HepG2 (cell line): ENCODE measurements at regions not wholly inside any gene's neighbourhood (a gene's known extent, or its start where the extent isn't known, plus 50 kb on each side); places are given as distances from the start of the nearest gene placed in this dataset.

Experiments
- ATAC-seq: fragments of 200-7000 bp; cut with Tn5 transposase; 3 replicates; pipeline ENCODE4 v1.9.1; 2020; ENCODE audit warnings: mild to moderate bottlenecking, moderate library complexity
- BruUV-seq: library from RNA; stranded (reverse); fragments of 400-500 nt; replicated peaks from 2 replicates; lab custom pipeline; 2021; lab: Mats Ljungman, UMichigan
- CTCF ChIA-PET: fragments of 300-600 bp; formaldehyde crosslinking; extraction: SDS; loops from one replicate; lab custom pipeline; 2021; ENCODE audit warnings: low total read pairs, inconsistent platforms, low intra/inter-chr PET ratio; lab: Yijun Ruan, JAX
- POLR2A ChIA-PET: fragments of 350-600 bp; sonication (Branson Sonifier 250); formaldehyde crosslinking; loops from one replicate; lab custom pipeline; 2020; ENCODE audit warnings: antibody characterized with exemption, inconsistent platforms; lab: Yijun Ruan, JAX
- DNase-seq: peaks from one replicate; pipeline ENCODE4 v3.0.0-alpha.2; 2015; ENCODE audit warnings: low spot score
- FAIRE-seq: peaks from 3 replicates; lab custom pipeline; 2011; peaks lifted over from hg19 to GRCh38; lab: Jason Lieb, UNC
- H2AFZ ChIP-seq: one replicate; pipeline ENCODE4 v1.6.1; 2011; ENCODE audit warnings: low read length, inconsistent platforms
- H3K27ac ChIP-seq: fragments of 300-600 bp; 3 replicates; pipeline ENCODE4 v1.8.0; 2011; ENCODE audit warnings: mixed run types, mild to moderate bottlenecking, mixed read lengths, low read length, inconsistent platforms; ENCODE audit not compliant: insufficient read depth; ENCODE audit errors: extremely low read length
- H3K27me3 ChIP-seq, 2 experiments: fragments of 200-600 bp in 1 of 2; 2 replicates in 1 of 2; 3 replicates in 1 of 2; pipeline versions ENCODE4 v1.6.0 to v1.8.0; 2011; ENCODE audit warnings: low read length in 2 of 2, mild to moderate bottlenecking in 2 of 2, moderate library complexity in 2 of 2, inconsistent platforms in 1 of 2; ENCODE audit not compliant: insufficient read depth in 2 of 2, control insufficient read depth in 1 of 2
- H3K36me3 ChIP-seq, 2 experiments: fragments of 200-600 bp in 1 of 2; replicated peaks in 1 of 2; 2 replicates in 1 of 2; 3 replicates in 1 of 2; pipeline versions ENCODE4 v1.5.1 to v1.8.0; 2011; ENCODE audit warnings: low read length in 2 of 2, inconsistent platforms in 1 of 2; ENCODE audit not compliant: insufficient read depth in 2 of 2, control insufficient read depth in 1 of 2
- H3K4me1 ChIP-seq: 2 replicates; pipeline ENCODE4 v1.5.1; 2012; ENCODE audit warnings: low read length, inconsistent platforms; ENCODE audit not compliant: insufficient read depth
- H3K4me2 ChIP-seq: 2 replicates; pipeline ENCODE4 v1.6.0; 2011; ENCODE audit warnings: low read depth, low read length, inconsistent platforms
- H3K4me3 ChIP-seq, 3 experiments: fragments of 200-600 bp in 1 of 3; sonication (generic), shearing (Covaris generic) in 1 of 3; replicated peaks in 1 of 3; 2 replicates each; pipeline ENCODE4 v1.5.1; 2011 to 2016; ENCODE audit warnings: low read length in 3 of 3, inconsistent platforms in 2 of 3, low read depth in 2 of 3, mild to moderate bottlenecking in 2 of 3, control low read depth in 1 of 3, mixed read lengths in 1 of 3; ENCODE audit not compliant: insufficient read depth in 1 of 3
- H3K79me2 ChIP-seq: one replicate; pipeline ENCODE4 v1.6.1; 2011; ENCODE audit warnings: low read length, inconsistent platforms; ENCODE audit not compliant: insufficient read depth
- H3K9ac ChIP-seq: 2 replicates; pipeline ENCODE4 v1.6.0; 2011; ENCODE audit warnings: mild to moderate bottlenecking, low read depth, low read length, inconsistent platforms; ENCODE audit not compliant: insufficient read depth
- H3K9me3 ChIP-seq: 2 replicates; pipeline ENCODE4 v1.5.1; 2012; ENCODE audit warnings: mild to moderate bottlenecking, low read length
- H4K20me1 ChIP-seq: 2 replicates; pipeline ENCODE4 v1.6.0; 2011; ENCODE audit warnings: inconsistent platforms, mild to moderate bottlenecking, low read length, moderate library complexity; ENCODE audit not compliant: insufficient read depth
- CENPT ChIP-seq: sonication (generic); formaldehyde crosslinking; IDR thresholded peaks from 2 replicates; pipeline ENCODE4 v1.8.0; 2022; ENCODE audit warnings: low read depth, mild to moderate bottlenecking, moderate library complexity, missing genetic modification reagents
- CREB1 ChIP-seq, 2 experiments: fragments of 450-650 bp in 1 of 2; IDR thresholded peaks; 2 replicates each; pipeline ENCODE4 v1.6.1; 2016 to 2017; ENCODE audit warnings: control low read depth in 1 of 2, mild to moderate bottlenecking in 1 of 2, missing compliant biosample characterization in 1 of 2, missing genetic modification characterization in 1 of 2
- GZF1 ChIP-seq: sonication (generic); formaldehyde crosslinking; IDR thresholded peaks from 2 replicates; pipeline ENCODE4 v1.5.1; 2020; ENCODE audit warnings: mild to moderate bottlenecking, missing genetic modification reagents
- MAFG ChIP-seq: sonication (generic); formaldehyde crosslinking; IDR thresholded peaks from 2 replicates; pipeline ENCODE4 v1.5.1; 2020; ENCODE audit warnings: mild to moderate bottlenecking, missing genetic modification reagents
- MTA1 ChIP-seq: sonication (generic); formaldehyde crosslinking; IDR thresholded peaks from 2 replicates; pipeline ENCODE4 v1.4.0; 2020; ENCODE audit warnings: missing genetic modification reagents, mild to moderate bottlenecking, borderline replicate concordance
- MYC ChIP-seq: sonication (generic); formaldehyde crosslinking; IDR thresholded peaks from 2 replicates; pipeline ENCODE4 v1.9.0; 2021; ENCODE audit warnings: missing genetic modification reagents, borderline replicate concordance
- RBFOX2 ChIP-seq: fragments of 200-400 bp; formaldehyde crosslinking; IDR thresholded peaks from 2 replicates; pipeline ENCODE4 v1.6.1; 2017; ENCODE audit warnings: low read depth, mild to moderate bottlenecking, low read length
- ZFP36L2 ChIP-seq: sonication (generic); formaldehyde crosslinking; IDR thresholded peaks from 2 replicates; pipeline ENCODE4 v1.4.0; 2020; ENCODE audit warnings: missing genetic modification reagents
- ZNF3 ChIP-seq: IDR thresholded peaks from 2 replicates; pipeline ENCODE4 v1.7.0; 2017; ENCODE audit warnings: inconsistent platforms
- ZNF367 ChIP-seq: sonication (generic); formaldehyde crosslinking; IDR thresholded peaks from 2 replicates; pipeline ENCODE4 v1.4.0; 2020; ENCODE audit warnings: missing genetic modification reagents, borderline replicate concordance
- ZNF572 ChIP-seq: sonication (generic); formaldehyde crosslinking; IDR thresholded peaks from 2 replicates; pipeline ENCODE4 v1.5.1; 2020; ENCODE audit warnings: mild to moderate bottlenecking, missing genetic modification reagents
- WGBS: methylation state at CpG from one replicate; pipeline ENCODE4 v1.1.6; 2017; ENCODE audit warnings: low lambda C conversion rate; 5-methylcytosine and 5-hydroxymethylcytosine counted together
- in situ Hi-C: cut with HindIII; loops from 2 replicates; pipeline ENCODE4 v1.10.0; 2017; ENCODE audit warnings: low pct_unique_long_range_greater_than_20kb; ENCODE audit not compliant: extremely low pct_ligation_motif_present
- intact Hi-C: fragments of 100-400 bp; cut with micrococcal nuclease; formaldehyde crosslinking; loops from one replicate; pipeline ENCODE4 v1.10.0; 2022; ENCODE audit not compliant: unreplicated experiment
- TF ChIP-seq, protein P1 (sequence below): sonication (generic); formaldehyde crosslinking; IDR thresholded peaks from 2 replicates; pipeline ENCODE4 v1.5.0; 2020; ENCODE audit warnings: mild to moderate bottlenecking, missing genetic modification reagents
- TF ChIP-seq, protein P2 (sequence below): sonication (generic); formaldehyde crosslinking; IDR thresholded peaks from 2 replicates; pipeline ENCODE4 v1.8.1; 2023; ENCODE audit warnings: missing genetic modification reagents, mild to moderate bottlenecking, borderline replicate concordance
- TF ChIP-seq, protein P3 (sequence below): sonication (generic); formaldehyde crosslinking; IDR thresholded peaks from 2 replicates; pipeline ENCODE4 v1.8.0; 2022; ENCODE audit warnings: missing genetic modification reagents, mild to moderate bottlenecking, borderline replicate concordance

DNA sequence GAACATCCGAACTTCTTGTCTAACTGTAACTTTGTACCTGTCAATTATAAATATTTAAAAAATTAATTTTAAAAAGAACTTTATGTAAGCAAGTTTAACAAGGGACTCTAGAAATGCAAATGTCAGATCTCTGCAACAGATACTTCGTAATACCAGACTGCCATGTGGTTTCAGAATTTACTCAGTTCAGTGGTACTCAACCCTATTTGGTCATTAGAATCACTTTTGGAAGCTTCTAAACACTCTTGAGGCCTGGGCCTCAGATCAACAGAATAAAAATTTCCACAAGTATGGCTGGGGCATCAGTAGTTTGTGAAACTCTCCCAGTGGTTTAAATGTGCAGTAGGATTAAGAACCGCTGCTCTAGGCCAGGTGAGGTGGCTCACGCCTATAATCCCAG is 139.5 kb upstream of the SMYD2 start (continued):
- TF ChIP-seq, protein P1, sequence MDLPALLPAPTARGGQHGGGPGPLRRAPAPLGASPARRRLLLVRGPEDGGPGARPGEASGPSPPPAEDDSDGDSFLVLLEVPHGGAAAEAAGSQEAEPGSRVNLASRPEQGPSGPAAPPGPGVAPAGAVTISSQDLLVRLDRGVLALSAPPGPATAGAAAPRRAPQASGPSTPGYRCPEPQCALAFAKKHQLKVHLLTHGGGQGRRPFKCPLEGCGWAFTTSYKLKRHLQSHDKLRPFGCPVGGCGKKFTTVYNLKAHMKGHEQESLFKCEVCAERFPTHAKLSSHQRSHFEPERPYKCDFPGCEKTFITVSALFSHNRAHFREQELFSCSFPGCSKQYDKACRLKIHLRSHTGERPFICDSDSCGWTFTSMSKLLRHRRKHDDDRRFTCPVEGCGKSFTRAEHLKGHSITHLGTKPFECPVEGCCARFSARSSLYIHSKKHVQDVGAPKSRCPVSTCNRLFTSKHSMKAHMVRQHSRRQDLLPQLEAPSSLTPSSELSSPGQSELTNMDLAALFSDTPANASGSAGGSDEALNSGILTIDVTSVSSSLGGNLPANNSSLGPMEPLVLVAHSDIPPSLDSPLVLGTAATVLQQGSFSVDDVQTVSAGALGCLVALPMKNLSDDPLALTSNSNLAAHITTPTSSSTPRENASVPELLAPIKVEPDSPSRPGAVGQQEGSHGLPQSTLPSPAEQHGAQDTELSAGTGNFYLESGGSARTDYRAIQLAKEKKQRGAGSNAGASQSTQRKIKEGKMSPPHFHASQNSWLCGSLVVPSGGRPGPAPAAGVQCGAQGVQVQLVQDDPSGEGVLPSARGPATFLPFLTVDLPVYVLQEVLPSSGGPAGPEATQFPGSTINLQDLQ (CRISPR knock-in tag) = no peak
- TF ChIP-seq GZF1 (CRISPR knock-in tag) (no peak), MAFG (CRISPR knock-in tag) (no peak), RBFOX2 (no peak)
- TF ChIP-seq, all 625 proteins: peak for 0

DNA sequence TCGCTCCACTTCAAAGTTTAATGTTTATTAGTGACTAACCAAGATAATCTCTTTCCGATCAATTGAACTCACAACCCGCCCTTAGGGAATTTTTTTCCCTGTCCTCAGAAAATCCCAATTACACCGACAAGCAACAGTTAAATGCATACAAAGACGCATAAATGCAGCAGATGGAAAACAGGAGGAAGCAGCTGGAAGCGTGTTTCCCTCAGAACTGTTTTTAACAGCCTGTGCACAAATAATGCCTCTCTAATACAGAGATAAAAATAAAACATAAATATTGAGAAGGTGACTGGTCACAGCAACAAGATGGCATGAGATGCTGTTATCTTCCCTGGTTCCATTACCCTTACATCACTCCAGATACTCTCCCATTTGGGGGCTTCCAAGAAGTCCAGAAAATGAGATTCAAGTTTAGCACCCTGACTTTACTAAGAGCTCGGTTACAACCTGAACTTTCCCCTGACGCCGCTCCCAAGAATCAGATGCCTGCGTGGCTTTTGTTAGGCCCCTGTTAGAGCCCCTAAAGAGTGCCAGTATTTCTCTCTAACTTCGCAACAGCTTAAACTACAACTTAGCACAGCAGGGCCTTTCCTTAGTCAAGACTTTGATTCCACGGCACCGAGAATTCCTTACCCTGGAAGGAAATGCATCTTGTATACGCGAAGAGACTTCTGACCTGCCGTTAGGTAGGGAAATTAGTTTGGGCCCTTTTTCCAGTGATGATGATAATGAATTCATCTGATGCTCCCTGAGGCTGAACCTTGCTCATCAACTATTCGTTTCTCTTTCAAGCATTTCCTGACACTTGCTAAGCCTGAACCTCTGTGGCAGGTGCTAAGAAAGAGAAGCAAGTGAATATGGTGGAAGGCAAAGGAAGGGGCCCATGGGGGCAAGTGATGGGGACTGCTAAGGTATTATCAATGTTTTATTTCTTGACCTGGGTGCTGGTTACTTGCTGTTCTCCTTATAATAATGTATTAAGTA is 137.7 kb upstream of the SMYD2 start:
- CTCF ChIA-PET = no interaction called here
- TF ChIP-seq ZNF572 (no peak), ZNF367 (CRISPR knock-in tag) (no peak), MTA1 (CRISPR knock-in tag) (no peak), CREB1 (IDR thresholded peaks at IDR 0.05) (no peak), CREB1 (CRISPR knock-in tag; IDR thresholded peaks at IDR 0.05) (no peak), CENPT (CRISPR knock-in tag) (no peak), MYC (CRISPR knock-in tag) (no peak), ZFP36L2 (no peak), ZNF3 (CRISPR knock-in tag) (no peak)
- TF ChIP-seq, protein P2, sequence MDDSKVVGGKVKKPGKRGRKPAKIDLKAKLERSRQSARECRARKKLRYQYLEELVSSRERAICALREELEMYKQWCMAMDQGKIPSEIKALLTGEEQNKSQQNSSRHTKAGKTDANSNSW (CRISPR knock-in tag) = no peak
- TF ChIP-seq, protein P3, sequence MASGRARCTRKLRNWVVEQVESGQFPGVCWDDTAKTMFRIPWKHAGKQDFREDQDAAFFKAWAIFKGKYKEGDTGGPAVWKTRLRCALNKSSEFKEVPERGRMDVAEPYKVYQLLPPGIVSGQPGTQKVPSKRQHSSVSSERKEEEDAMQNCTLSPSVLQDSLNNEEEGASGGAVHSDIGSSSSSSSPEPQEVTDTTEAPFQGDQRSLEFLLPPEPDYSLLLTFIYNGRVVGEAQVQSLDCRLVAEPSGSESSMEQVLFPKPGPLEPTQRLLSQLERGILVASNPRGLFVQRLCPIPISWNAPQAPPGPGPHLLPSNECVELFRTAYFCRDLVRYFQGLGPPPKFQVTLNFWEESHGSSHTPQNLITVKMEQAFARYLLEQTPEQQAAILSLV (CRISPR knock-in tag) = no peak
- no TSS peak for BruUV-seq
- POLR2A ChIA-PET = no interaction called here
- Histone ChIP-seq H2AFZ (no peak overlapping the region), H3K27me3 (peaks cover 0 to 9% of the 10 kb centered on the region in 2 experiments; a peak in 2 of 5 replicates), H3K4me3 (no peak overlapping the region), H3K27ac (no peak overlapping the region), H3K9me3 (no peaks in the 10 kb centered on the region), H3K9ac (no peak overlapping the region), H3K36me3 (no peaks in the 10 kb centered on the region), H3K4me2 (no peak overlapping the region), H3K4me1 (no peaks in the 10 kb centered on the region; the same call in 1 of the 2 replicates), H4K20me1 (no peaks in the 10 kb centered on the region), H3K79me2 (no peaks in the 10 kb centered on the region)
- intact Hi-C loops = no loop called here
- DNase-seq = no peak
- ATAC-seq = no peak
- no peak for FAIRE-seq
- 60% methylated on average over 17 of the region's 17 CpGs for WGBS
- in situ Hi-C loops = no loop called here
